HEK293 (cell line): ENCODE measurements at regions not wholly inside any gene's neighbourhood (a gene's known extent, or its start where the extent isn't known, plus 50 kb on each side); places are given as distances from the start of the nearest gene placed in this dataset.

Experiments used
- ZFP3 ChIP-seq: fragments of 450-650 bp; formaldehyde crosslinking; IDR thresholded peaks from 2 replicates; pipeline ENCODE4 v1.5.1; 2016; ENCODE audit warnings: low read depth, missing biosample characterization, missing genetic modification characterization
- ZNF16 ChIP-seq: fragments of 450-650 bp; formaldehyde crosslinking; IDR thresholded peaks from 2 replicates; pipeline ENCODE4 v1.5.1; 2016; ENCODE audit warnings: low read depth, missing biosample characterization, missing genetic modification characterization
- ZNF211 ChIP-seq: fragments of 450-650 bp; formaldehyde crosslinking; IDR thresholded peaks from 2 replicates; pipeline ENCODE4 v1.5.1; 2016; ENCODE audit warnings: low read depth, missing biosample characterization, missing genetic modification characterization
- ZNF830 ChIP-seq: fragments of 450-650 bp; IDR thresholded peaks from 2 replicates; pipeline ENCODE4 v1.5.0; 2018; ENCODE audit warnings: missing biosample characterization, missing genetic modification characterization, low read depth, mild to moderate bottlenecking, moderate library complexity
- TF ChIP-seq, protein P1 (sequence below): sonication (generic); formaldehyde crosslinking; IDR thresholded peaks from 2 replicates; pipeline ENCODE4 v1.8.1; 2022; ENCODE audit warnings: mild to moderate bottlenecking, moderate library complexity, missing genetic modification reagents
- TF ChIP-seq, protein P2 (sequence below): fragments of 450-650 bp; formaldehyde crosslinking; IDR thresholded peaks from 2 replicates; pipeline ENCODE4 v1.5.1; 2016; ENCODE audit warnings: missing biosample characterization, missing genetic modification characterization
- TF ChIP-seq, protein P3 (sequence below): fragments of 450-650 bp; formaldehyde crosslinking; IDR thresholded peaks from 2 replicates; pipeline ENCODE4 v1.5.1; 2016; ENCODE audit warnings: missing biosample characterization, missing genetic modification characterization

DNA sequence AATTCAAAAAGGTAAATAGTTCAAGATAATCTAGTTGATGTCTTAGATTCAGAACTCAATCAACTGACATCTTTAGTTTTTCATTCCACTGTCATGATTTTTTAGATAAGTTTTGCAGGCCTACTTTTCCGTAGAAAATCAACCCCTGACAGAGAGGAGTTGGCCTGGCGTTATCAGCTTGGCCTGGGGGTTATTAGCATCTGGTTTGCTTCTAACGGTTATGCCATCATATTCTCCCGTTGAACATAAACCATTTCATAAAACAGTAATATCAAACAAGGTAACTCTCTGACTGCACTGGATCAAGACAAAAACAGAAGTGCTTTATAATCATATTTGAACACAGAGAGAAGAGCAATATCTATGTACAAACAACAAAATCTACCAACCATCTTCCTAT lies 130.8 kb upstream of the PCDH20 start:
- TF ChIP-seq, protein P1, sequence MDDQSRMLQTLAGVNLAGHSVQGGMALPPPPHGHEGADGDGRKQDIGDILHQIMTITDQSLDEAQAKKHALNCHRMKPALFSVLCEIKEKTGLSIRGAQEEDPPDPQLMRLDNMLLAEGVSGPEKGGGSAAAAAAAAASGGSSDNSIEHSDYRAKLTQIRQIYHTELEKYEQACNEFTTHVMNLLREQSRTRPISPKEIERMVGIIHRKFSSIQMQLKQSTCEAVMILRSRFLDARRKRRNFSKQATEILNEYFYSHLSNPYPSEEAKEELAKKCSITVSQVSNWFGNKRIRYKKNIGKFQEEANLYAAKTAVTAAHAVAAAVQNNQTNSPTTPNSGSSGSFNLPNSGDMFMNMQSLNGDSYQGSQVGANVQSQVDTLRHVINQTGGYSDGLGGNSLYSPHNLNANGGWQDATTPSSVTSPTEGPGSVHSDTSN (CRISPR knock-in tag): no peak
- TF ChIP-seq, protein P2, sequence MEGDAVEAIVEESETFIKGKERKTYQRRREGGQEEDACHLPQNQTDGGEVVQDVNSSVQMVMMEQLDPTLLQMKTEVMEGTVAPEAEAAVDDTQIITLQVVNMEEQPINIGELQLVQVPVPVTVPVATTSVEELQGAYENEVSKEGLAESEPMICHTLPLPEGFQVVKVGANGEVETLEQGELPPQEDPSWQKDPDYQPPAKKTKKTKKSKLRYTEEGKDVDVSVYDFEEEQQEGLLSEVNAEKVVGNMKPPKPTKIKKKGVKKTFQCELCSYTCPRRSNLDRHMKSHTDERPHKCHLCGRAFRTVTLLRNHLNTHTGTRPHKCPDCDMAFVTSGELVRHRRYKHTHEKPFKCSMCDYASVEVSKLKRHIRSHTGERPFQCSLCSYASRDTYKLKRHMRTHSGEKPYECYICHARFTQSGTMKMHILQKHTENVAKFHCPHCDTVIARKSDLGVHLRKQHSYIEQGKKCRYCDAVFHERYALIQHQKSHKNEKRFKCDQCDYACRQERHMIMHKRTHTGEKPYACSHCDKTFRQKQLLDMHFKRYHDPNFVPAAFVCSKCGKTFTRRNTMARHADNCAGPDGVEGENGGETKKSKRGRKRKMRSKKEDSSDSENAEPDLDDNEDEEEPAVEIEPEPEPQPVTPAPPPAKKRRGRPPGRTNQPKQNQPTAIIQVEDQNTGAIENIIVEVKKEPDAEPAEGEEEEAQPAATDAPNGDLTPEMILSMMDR: no peak
- TF ChIP-seq ZNF16 (tag by site-specific recombination) (no peak), ZNF830 (tag by site-specific recombination) (no peak), ZNF211 (no peak), ZFP3 (tag by site-specific recombination) (no peak)
- TF ChIP-seq, protein P3, sequence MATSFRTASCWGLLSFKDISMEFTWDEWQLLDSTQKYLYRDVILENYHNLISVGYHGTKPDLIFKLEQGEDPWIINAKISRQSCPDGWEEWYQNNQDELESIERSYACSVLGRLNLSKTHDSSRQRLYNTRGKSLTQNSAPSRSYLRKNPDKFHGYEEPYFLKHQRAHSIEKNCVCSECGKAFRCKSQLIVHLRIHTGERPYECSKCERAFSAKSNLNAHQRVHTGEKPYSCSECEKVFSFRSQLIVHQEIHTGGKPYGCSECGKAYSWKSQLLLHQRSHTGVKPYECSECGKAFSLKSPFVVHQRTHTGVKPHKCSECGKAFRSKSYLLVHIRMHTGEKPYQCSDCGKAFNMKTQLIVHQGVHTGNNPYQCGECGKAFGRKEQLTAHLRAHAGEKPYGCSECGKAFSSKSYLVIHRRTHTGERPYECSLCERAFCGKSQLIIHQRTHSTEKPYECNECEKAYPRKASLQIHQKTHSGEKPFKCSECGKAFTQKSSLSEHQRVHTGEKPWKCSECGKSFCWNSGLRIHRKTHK (tag by site-specific recombination): no peak
